HG03342 (cell line): ENCODE measurements at regions not wholly inside any gene's neighbourhood (a gene's known extent, or its start where the extent isn't known, plus 50 kb on each side); places are given as distances from the start of the nearest gene placed in this dataset.
"Not testable (repeated sequence)": the region's sequence is repeated elsewhere in the genome, so short reads cannot be mapped to it uniquely, and the experiment has no call there.

Experiments
- ATAC-seq: cut with Tn5 transposase; IDR thresholded peaks from one replicate; pipeline ENCODE4 v1.9.1; 2021; ENCODE audit warnings: mild to moderate bottlenecking, moderate library complexity; ENCODE audit not compliant: unreplicated experiment

- no peak for ATAC-seq
These were observed 79.6 kb downstream of the RSPH3 start for GRCh38 chr6:158920311-158920905.

GRCh38 chr6:158919865-158920264 is 80.1 kb downstream of the RSPH3 start:
- ATAC-seq, result no peak

DNA sequence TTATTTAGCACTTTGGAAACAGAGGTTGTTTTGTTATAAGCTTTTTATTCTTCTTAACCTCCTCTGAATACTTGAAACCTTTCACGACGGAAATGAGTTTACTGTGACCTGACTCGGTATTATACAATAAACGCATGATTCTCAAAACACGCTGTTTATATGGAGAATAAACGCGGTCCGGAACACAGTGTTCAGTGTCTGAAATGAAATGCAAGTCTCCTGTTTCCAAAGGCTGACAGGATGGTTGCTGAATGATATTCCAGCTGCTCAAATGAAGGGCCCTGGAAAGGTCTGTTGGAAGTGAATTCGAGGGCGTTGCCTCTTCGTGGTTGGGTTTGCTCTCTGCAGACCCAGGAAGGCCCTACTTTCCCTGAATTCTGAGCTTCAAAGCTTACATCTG is 83.4 kb downstream of the RSPH3 start:
- ATAC-seq, result no peak

DNA sequence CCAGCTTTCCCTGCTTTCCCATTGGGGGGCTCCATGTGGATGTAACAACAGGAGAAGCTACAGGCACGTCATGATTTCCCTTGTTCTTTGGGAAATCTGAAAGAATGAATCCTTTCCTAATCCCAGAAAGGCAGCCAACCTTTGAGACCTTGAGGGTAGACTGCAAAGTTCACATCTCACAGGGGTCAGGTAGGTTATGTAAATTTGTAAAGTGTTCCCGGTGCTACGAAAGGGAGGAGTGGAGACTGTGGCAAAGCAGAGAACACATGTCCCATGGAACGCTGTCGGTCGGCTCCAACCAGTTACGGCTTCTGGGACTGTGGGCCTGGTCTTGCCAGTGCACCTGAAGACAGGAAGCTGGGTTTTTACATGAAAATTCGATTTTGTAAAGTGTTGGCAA is 85.1 kb downstream of the RSPH3 start:
- no peak for ATAC-seq

DNA sequence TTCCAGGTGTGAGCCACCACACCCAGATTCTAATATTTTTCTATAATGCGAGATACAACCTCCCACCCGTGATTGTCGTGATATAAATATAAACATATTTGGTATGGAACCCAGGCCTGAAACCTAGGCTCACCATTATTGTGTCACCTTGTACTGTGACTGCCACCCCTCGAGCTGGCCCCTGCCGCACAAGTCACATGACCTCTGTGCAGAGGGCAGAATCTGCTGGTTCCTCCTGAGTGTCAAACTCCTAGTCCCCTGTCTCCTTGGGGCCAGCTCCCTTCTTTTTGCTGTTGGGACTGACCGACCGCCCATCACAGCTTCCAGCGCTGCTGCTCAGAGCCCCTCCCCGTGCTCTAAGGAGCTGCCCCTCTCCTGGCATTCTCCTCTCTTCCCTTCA is 86.4 kb downstream of the RSPH3 start:
- ATAC-seq, result no peak

DNA sequence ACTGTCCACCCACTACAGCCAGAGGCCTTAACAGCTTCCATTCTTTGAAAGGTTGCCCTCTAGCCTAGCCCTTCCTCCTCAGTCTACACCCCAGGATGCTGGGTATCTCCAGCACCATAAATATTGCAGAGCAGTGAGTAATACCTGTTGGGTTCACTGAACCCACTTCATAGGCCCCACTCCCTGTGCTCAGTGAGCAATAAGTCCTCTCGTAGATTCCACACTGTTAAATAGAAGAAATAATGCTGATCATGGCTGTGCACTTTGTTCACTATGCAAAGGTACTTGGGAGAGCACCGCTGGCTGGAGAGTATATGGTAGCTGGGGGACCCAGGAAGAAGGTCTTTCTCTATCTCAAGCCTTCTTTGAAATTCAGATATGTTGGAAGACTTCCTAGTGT is 87.3 kb downstream of the RSPH3 start:
- ATAC-seq, result no peak

- ATAC-seq, result no peak
These were observed 88.1 kb downstream of the RSPH3 start for GRCh38 chr6:158911746-158912480.

DNA sequence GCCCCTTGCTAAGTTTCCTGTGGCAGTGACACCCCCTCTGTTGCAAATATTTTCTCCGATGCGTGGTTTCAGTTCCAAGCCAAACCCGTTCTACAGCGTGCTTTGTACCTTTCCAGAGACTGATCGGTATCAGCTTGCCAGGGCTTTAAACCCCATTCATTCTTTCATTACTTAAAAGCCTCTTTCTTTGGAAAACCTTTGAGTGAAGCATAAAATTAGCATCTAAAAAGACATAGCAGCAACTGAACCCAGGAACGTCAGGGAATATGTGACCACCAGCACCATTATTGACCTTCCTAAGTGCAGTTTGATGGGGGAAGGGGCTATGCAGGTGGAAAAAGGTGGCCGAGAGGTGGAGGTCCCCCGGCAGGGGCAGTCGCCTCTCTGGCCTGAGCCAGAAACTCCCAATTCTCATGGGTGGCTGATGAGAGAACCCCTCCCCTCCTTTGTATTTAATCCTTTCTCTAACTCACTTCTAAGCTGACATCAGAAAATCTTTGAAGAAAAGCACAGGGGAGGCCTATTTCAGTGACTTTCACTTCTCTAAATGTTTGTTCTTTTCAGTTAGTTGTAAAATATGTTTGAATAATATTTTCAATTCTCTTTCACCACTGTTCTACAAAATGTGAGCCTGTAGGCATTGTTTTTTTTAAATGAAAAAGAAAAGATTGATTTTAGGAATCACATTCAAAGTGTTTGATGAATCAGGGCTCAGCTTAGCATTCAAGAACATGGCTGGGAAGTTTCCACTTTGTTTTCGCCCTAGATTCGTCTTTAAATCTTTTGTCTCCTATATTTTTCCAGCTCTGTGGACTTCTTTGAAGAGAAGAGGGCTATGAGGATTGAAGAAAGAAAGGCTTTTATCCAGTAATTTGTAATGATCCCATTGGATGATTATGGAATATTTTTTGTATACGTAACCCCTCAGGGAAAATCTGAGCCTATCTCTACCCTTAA is 89.2 kb downstream of the RSPH3 start:
- ATAC-seq, result peak; percentile 54

- ATAC-seq, result no peak
These were observed 90.1 kb downstream of the RSPH3 start for GRCh38 chr6:158909938-158910337.

DNA sequence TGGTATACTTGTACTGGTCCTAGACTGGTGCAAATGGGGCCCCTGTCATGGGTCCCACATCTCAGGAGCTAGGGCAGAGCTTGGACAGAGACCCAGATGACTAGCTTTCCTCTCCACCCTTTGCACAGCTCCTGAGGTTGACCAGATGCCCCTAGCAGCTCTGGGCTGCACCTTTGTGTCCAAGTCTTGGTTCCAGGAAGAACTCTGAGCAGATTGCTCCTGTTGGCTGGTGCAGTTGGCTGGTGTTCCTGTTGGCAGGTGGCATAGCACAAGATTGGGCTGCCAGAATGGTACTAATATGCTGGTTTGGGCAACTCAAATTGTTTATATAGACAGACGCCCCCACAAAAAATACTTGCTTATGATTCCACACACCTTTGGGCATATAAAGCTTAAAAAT is 89.4 kb upstream of the EZR start:
- ATAC-seq, result no peak

- no peak for ATAC-seq
These were observed 88.8 kb upstream of the EZR start for GRCh38 chr6:158907931-158908330.

- no peak for ATAC-seq
These were observed 87.8 kb upstream of the EZR start for GRCh38 chr6:158906926-158907325.

DNA sequence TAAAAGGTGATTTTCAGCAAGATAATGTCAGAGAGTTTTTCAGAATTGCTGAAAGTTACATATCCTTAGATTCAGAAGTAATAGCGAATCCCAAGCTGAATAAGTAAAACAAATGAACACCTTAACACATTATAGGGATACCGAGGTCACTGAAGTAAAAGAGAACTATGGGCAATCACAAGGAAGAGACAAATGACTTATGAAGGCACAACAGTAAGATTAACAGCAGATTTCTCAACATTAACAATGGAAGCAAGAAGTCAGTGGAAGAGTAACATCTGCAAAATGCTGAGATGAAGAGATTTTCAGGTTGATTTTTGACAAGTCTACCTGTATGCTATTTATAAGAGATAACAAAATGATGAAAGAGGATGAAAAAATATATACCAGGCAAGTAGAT is 86.1 kb upstream of the EZR start:
- no peak for ATAC-seq

GRCh38 chr6:158903801-158904200 is 84.6 kb upstream of the EZR start:
- ATAC-seq, result no peak

- ATAC-seq, result no peak
These were observed 81.6 kb upstream of the EZR start for GRCh38 chr6:158900663-158901312.

DNA sequence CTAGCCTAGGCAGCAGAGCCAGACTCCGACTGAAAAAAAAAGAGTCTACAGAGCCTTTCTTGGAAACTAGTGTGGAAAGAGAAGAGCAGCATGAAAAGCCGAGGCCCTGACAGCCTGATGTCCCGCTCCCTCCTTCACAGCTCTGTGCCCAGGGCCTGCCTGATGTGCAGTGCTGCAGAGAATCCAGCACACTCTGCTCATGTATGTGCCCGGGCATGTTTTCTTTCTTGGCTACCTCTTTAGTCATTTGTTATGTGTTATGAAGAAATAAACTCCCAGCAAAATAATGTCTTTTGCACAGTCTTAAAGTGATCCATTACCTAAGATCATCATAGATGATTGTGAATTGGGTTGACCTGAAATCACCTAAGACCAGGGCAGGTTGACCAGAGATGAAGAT is 78.1 kb upstream of the EZR start:
- no peak for ATAC-seq

- no peak for ATAC-seq
These were observed 76.5 kb upstream of the EZR start for GRCh38 chr6:158895661-158896060.

GRCh38 chr6:158894193-158894592 is 75.0 kb upstream of the EZR start:
- no peak for ATAC-seq

DNA sequence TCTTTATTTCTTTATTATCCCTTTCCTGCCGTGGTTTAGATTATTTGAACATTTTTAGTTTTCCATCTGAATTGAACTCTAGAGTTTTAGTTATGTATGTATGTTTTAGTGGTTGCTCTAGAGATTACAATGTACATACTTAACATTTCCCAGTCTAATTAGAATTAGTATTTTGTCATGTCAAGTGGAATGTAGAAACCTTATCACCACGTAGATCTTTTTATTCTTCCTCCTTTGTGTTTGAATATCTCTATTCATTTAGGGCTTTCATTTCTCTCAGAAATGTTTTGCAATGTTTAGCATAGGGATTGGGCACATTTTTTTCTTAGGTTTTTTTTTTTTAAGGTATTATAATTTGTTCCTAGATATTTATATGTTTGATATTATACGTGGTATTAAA is 73.1 kb upstream of the EZR start:
- no peak for ATAC-seq

GRCh38 chr6:158891560-158891959 is 72.4 kb upstream of the EZR start:
- ATAC-seq, result not testable (repeated sequence)

- not testable (repeated sequence) for ATAC-seq
These were observed 69.0 kb upstream of the EZR start for GRCh38 chr6:158888171-158888570.
